M059J (cell line): ENCODE measurements at regions not wholly inside any gene's neighbourhood (a gene's known extent, or its start where the extent isn't known, plus 50 kb on each side); places are given as distances from the start of the nearest gene placed in this dataset.

Experiments
- DNase-seq: peaks from one replicate; pipeline ENCODE4 v3.0.0-alpha.2; 2012; ENCODE audit warnings: low read depth

- DNase-seq = no peak
Measured at GRCh38 chr4:14302021-14302420, 674.5 kb upstream of the BOD1L1 start.

GRCh38 chr4:14303856-14304255 lies 676.3 kb upstream of the BOD1L1 start:
- DNase-seq = no peak

GRCh38 chr4:14308229-14308651 lies 680.7 kb upstream of the BOD1L1 start:
- DNase-seq = no peak

DNA sequence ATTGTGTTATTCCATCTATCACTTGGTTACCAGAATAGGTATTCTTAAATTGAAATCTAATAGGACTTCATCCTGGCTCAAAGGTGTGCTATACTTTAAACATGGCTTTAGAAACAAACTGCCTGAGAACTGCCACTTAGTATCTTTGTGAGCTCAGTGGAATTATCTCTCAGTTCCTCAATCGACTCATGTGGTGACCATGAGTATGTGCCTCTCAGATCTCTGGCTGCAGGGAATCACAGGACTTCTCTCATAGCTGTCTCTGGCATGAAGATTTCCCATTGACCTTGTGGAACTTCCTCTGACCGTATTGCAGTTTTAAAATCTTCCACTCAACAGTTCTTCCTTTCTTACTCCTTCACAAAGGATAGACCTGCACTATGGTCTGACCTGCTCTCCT lies 681.9 kb upstream of the BOD1L1 start:
- DNase-seq = no peak

GRCh38 chr4:14313757-14314156 lies 686.2 kb upstream of the BOD1L1 start:
- DNase-seq = no peak

GRCh38 chr4:14315129-14315528 lies 687.2 kb upstream of the CPEB2 start:
- no peak for DNase-seq

DNA sequence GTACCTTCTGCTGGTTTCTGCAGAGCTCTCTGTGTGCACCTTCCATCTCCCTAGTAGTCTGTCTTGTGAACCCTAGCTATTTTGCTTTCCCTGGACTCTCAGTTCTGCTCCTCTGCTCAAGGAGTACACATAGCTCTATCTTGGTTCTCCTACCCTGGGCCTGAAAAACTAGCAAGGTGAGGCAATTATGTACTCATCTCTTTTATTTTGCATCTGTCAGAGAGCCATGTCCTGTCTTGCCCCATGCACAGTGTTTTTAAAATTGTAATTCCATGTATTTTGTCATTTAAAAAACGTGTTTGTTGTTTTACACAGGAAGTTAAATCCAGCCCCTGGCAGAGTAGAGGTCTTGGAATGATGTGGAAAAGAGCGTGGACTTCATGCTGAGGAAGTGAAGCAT lies 684.9 kb upstream of the CPEB2 start:
- DNase-seq = no peak

- no peak for DNase-seq
Measured at GRCh38 chr4:14318671-14319070, 683.6 kb upstream of the CPEB2 start.

GRCh38 chr4:14321723-14322122 lies 680.6 kb upstream of the CPEB2 start:
- DNase-seq = no peak

DNA sequence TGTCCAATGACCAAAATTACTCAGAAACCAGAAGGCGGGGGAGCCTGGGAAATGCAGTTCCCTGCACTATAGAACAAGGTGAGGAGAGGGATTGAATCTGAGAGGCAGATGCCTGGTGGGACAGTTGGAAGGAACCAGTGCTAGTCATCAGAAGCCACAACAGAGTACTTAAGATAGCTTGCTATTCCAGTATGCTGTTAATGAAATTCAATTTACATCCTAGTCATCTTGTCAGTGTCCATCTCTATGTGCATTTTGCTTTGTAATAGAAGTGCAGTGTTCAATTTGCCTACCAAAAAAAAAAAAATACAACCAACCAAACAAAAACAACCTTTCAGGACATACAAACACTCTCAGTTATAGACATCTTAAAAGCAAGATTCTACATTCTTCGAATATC lies 679.1 kb upstream of the CPEB2 start:
- no peak for DNase-seq

DNA sequence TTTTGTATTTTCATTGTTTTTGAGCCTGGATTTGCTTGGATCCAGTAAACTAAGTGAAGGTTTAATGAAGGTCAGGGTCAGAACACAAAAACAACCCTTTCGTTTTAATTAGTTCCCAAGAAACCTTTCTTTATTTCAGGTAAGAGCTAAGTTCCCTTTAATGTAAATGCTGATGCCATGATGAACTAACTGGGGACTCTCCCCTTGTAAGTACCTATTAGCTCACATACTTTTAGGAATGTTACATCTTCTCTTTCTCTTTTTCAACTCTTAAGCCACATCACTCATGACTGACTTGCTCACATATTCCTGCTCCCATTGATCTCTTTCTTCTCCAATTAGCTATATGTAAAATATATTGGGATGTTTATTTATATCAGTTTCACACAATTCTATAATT lies 673.1 kb upstream of the CPEB2 start:
- no peak for DNase-seq

- DNase-seq = peak; percentile 7
Measured at GRCh38 chr4:14333616-14334015, 668.7 kb upstream of the CPEB2 start.

DNA sequence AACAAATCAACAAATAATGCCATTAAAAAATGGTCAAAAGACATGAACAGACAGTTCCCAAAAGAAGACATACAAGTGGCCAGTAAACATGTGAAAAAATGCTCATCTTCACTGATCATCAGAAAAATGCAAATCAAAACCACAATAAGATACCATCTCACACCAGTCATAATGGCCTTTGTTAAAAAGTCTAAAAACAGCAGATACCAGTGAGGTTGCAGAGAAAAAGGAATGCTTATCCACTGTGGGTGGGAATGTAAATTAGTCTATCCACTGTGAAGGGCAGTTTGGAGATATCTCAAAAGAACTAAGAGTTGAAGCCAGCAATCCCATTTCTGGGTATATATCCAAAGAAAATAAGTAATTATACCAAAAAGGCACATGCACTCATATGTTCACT lies 668.1 kb upstream of the CPEB2 start:
- peak; percentile 18 for DNase-seq

DNA sequence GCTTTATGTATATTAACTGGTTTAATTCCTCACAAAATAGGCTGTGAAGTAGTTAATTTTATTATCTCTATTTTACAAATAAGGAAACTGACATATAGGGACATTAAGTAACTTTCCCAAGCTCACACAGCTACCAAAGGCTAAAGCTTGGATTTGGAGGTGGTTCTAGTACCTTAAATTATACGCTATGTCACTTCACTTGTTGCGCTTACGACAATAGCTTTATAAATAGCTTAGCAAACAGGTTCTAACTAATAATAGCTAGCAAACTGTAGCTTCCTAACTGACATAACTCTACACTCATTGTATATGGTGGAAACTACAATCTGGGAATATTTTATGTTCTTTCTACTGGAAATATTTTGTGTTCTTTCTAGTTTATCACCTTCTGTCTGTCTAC lies 666.4 kb upstream of the CPEB2 start:
- DNase-seq = no peak

DNA sequence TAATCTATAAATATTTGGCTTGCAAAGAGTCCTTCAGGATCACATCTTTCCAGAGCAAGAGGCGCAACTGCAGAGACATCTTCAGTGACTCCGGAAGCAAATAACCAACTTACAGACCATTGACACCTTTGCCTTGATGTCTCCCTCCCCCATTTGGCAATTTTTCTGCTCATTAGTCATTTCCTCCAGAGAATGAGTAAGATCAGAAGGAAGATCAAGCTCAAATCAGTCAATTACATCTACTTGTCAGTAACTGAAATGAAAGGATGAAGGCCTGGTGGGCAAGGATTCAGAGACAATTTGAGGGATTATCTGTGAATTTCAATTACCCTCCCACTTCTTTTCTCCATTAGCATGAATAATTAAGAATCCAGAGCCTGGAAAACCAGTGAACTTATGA lies 665.6 kb upstream of the CPEB2 start:
- peak; percentile 51 for DNase-seq

GRCh38 chr4:14337892-14338584 lies 664.2 kb upstream of the CPEB2 start:
- DNase-seq = no peak

DNA sequence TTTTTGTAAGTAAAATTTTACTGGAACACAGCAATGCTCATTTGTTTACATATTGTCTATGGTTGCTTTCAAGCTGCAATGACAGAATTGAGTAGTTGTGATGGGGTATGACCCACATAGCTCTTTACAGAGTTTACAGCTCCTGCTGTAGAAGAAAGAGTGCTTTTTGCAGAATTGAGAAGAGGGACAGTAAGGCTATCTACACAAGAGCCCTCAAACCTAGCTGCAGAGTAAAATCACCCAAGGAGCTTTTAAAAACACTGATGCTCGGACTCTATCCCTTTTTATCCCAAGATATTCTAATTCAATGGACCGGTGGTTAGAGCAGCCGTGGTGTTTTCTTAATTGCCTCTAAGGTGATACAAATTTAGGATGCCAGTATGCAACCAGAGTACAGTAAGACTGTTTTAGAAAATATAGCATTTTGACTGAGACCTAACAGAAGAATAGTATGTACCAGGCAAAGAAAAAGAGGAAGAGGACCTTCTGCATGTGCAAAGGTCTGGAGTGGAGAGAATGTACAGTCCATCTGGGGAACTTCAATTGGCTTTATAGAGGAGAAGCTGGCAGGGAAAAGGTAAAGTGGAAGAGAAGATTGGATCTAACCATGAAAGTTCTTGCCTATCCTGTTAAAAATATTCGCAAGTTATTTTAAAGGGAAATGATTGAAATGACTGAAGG lies 663.6 kb upstream of the CPEB2 start:
- DNase-seq = no peak

- DNase-seq = no peak
Measured at GRCh38 chr4:14339715-14340114, 662.6 kb upstream of the CPEB2 start.

- no peak for DNase-seq
Measured at GRCh38 chr4:14340321-14340720, 662.0 kb upstream of the CPEB2 start.

GRCh38 chr4:14343961-14344360 lies 658.3 kb upstream of the CPEB2 start:
- DNase-seq = no peak

DNA sequence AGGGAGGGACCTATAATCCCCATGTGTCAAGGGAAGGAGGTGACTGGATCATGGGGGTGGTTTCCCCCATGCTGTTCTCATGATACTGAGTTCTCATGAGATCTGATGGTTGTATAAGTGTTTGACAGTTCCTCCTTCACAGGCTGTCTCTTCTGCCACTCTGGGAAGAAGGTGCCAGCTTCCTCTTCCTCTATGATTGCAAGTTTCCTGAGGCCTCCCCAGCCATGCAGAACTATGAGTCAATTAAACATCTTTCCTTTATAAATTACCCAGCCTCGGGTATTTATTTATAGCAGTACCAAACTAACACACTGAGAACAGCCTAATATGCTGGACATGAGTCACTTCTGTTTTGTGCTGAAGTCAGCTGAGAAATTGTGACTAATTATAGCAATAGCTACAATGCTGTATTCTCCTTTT lies 656.9 kb upstream of the CPEB2 start:
- peak; percentile 75 for DNase-seq

GRCh38 chr4:14347526-14347925 lies 654.8 kb upstream of the CPEB2 start:
- no peak for DNase-seq

GRCh38 chr4:14348506-14348905 lies 653.8 kb upstream of the CPEB2 start:
- DNase-seq = peak; percentile 48
